Glomerular endothelial cell (primary cell): ENCODE measurements at regions not wholly inside any gene's neighbourhood (a gene's known extent, or its start where the extent isn't known, plus 50 kb on each side); places are given as distances from the start of the nearest gene placed in this dataset.

Source experiments
- DNase-seq: peaks from one replicate; pipeline ENCODE4 v3.0.0-alpha.2; 2011; ENCODE audit warnings: low read depth, low spot score; ENCODE audit errors: extremely low read depth

- no peak for DNase-seq
These were observed 1187.6 kb downstream of the SI start for GRCh38 chr3:163890661-163891060.

GRCh38 chr3:163879172-163879571, 1199.1 kb downstream of the SI start:
- no peak for DNase-seq

GRCh38 chr3:163878396-163878795, 1199.9 kb downstream of the SI start:
- DNase-seq = no peak

GRCh38 chr3:163877805-163878204, 1200.5 kb downstream of the SI start:
- no peak for DNase-seq

- no peak for DNase-seq
These were observed 1215.2 kb downstream of the SI start for GRCh38 chr3:163863146-163863545.

GRCh38 chr3:163852233-163852632, 1226.1 kb downstream of the SI start:
- DNase-seq = no peak

GRCh38 chr3:163838769-163839168, 1239.5 kb downstream of the SI start:
- DNase-seq = no peak

GRCh38 chr3:163832547-163832946, 1245.7 kb downstream of the SI start:
- DNase-seq = no peak

- DNase-seq = no peak
These were observed 1256.5 kb downstream of the SI start for GRCh38 chr3:163821841-163822240.

- DNase-seq = no peak
These were observed 1261.3 kb downstream of the SI start for GRCh38 chr3:163817015-163817414.

GRCh38 chr3:163813935-163814334, 1264.4 kb downstream of the SI start:
- DNase-seq = no peak

GRCh38 chr3:163812006-163812405, 1266.3 kb downstream of the SI start:
- no peak for DNase-seq

- DNase-seq = no peak
These were observed 1268.7 kb downstream of the SI start for GRCh38 chr3:163809540-163809993.

- no peak for DNase-seq
These were observed 1291.9 kb downstream of the SI start for GRCh38 chr3:163786416-163786815.

- no peak for DNase-seq
These were observed 1292.6 kb downstream of the SI start for GRCh38 chr3:163785693-163786092.

GRCh38 chr3:163779396-163780344, 1298.6 kb downstream of the SI start:
- DNase-seq = no peak

GRCh38 chr3:163776743-163777142, 1301.6 kb downstream of the SI start:
- DNase-seq = no peak

- DNase-seq = no peak
These were observed 1305.2 kb downstream of the SI start for GRCh38 chr3:163773136-163773535.

- DNase-seq = no peak
These were observed 1310.2 kb downstream of the SI start for GRCh38 chr3:163768048-163768447.

- no peak for DNase-seq
These were observed 1312.2 kb downstream of the SI start for GRCh38 chr3:163766112-163766511.

GRCh38 chr3:163753033-163753432, 1325.3 kb downstream of the SI start:
- no peak for DNase-seq

GRCh38 chr3:163745204-163745603, 1333.1 kb downstream of the SI start:
- DNase-seq = no peak
